Heart left ventricle (tissue), 16 donors: ENCODE measurements at regions not wholly inside any gene's neighbourhood (a gene's known extent, or its start where the extent isn't known, plus 50 kb on each side); places are given as distances from the start of the nearest gene placed in this dataset.

Experiments used
- ATAC-seq, 4 donors: fragments of 200-7000 bp; cut with Tn5 transposase; one replicate each; pipeline ENCODE4 v1.9.1; 2020 to 2022; ENCODE audit warnings: moderate library complexity in 4 of 4, mild to moderate bottlenecking in 3 of 4, moderate number of reproducible peaks in 1 of 4
- DNase-seq, 5 donors: peaks; one replicate each; pipeline ENCODE4 v3.0.0-alpha.2; 2020
- H3K27ac ChIP-seq, 12 donors: fragments of 200-600 bp; sonication (generic) in 4 of 12; one replicate each; pipeline versions ENCODE4 v1.5.0 to v1.8.0; 2016 to 2022; ENCODE audit warnings: mild to moderate bottlenecking in 2 of 12
- H3K27me3 ChIP-seq, 9 donors: fragments of 200-600 bp; sonication (generic) in 2 of 9; one replicate each; pipeline versions ENCODE4 v1.5.1 to v1.8.0; 2016 to 2022; ENCODE audit warnings: mild to moderate bottlenecking in 3 of 9
- H3K36me3 ChIP-seq, 9 donors: fragments of 200-600 bp; sonication (generic) in 2 of 9; one replicate each; pipeline versions ENCODE4 v1.5.0 to v1.8.0; 2018 to 2022; ENCODE audit warnings: mild to moderate bottlenecking in 2 of 9
- H3K4me1 ChIP-seq, 12 donors: fragments of 200-600 bp; sonication (generic) in 4 of 12; one replicate each; pipeline versions ENCODE4 v1.5.0 to v1.8.0; 2016 to 2022; ENCODE audit warnings: mild to moderate bottlenecking in 3 of 12
- H3K4me3 ChIP-seq, 12 donors: fragments of 200-600 bp; sonication (generic) in 4 of 12; one replicate each; pipeline versions ENCODE4 v1.5.0 to v1.8.0; 2017 to 2022; ENCODE audit warnings: mild to moderate bottlenecking in 9 of 12, moderate library complexity in 4 of 12
- H3K9me3 ChIP-seq, 12 donors: fragments of 200-600 bp; sonication (generic) in 4 of 12; one replicate each; pipeline versions ENCODE4 v1.5.0 to v1.8.0; 2016 to 2022; ENCODE audit warnings: mild to moderate bottlenecking in 1 of 12
- POLR2A ChIP-seq, 2 donors: fragments of 450-650 bp; IDR thresholded peaks; one replicate each; pipeline ENCODE4 v1.6.1; 2017; ENCODE audit warnings: antibody characterized with exemption in 2 of 2, mild to moderate bottlenecking in 2 of 2, moderate library complexity in 2 of 2
- WGBS, 4 donors: extraction: QIAGEN DNeasy Blood & Tissue Kit in 2 of 4; methylation state at CpG; one replicate each; pipeline versions ENCODE4 v1.1.5 to v1.1.7; 2013 to 2018; 5-methylcytosine and 5-hydroxymethylcytosine counted together
- intact Hi-C, 10 donors: fragments of 100-400 bp; cut with DNase I; formaldehyde crosslinking; loops; one replicate each; pipeline versions ENCODE4 v1.11.1 to v1.14.2; 2022
- TF ChIP-seq, protein P1 (sequence below), 12 donors: fragments of 200-600 bp; sonication (generic) in 4 of 12; IDR thresholded peaks; one replicate each; pipeline versions ENCODE4 v1.5.0 to v1.8.0; 2018 to 2022; ENCODE audit warnings: antibody characterized with exemption in 12 of 12, mild to moderate bottlenecking in 5 of 12
- donor health status: ischemic (EF 13 %, LVEDD 7.1; RV severe dilation, severe dysfunction).
- donor health status: healthy with polysubstance abuse.
- donor health status: DM: no; HTN: yes; CAD: no.
- donor health status: DM: no; HTN: no; CAD: no.
- donor health status: ischemic (EF 25% LVEDD 6.9; RV normal size, moderate dysfunction).
- donor health status: ischemic (EF 25% LVEDD 5.7; RV mildly dilated, moderate dysfunction).
- donor health status: healthy.
- donor health status: DM: yes; HTN: yes; CAD: no.
- donor health status: ischemic (EF 35%, LVEDD 5.7; RV mildly dilated, moderate dysfunction).
- donor health status: nonischemic (EF 11% LVEDD 7.7; RV severe dilation, severe dysfunction).
- donor health status: DM: yes; HTN: yes; CAD: no.
- donor health status: PGD.
- donor health status: ischemic (EF 29% LVEDD 5.4; RV normal size, mild dysfunction).
- donor health status: nonischemic (EF 23%, LVEDD 6.1; RV moderate dilation, normal function).

DNA sequence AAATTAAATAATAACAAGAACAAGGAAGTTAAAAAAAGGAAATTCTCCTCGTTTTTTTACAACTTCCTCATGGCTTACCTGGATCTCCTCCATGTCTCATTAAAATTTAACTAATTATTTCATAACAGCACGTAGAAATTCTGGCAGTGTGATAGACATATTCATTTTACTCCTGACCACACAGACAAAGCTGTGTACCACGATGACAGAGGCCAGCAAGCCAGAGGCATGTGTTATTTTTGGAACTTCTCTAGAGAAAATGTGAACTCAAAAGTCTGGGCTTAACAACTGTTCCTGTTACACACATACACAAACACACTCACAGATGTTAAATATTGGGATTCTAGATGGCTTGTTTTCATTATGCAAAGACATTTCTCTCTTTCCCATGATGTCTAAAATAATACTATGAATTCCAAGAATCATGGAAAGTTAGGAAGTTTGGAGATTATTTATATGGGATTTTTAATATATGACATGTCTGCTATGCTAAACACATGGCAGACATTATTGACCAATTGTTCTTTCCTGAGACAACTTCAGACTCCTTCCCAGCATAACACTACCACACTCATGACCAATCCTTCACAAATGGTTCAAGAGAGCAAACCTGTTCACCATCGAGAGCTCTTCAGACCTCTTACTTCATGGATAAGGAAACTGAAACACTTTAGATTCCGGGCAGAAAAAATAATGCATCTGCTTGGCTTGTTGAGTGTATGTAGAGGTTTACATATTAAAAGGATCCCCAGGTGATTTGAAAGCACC, 158.7 kb downstream of the DACT1 start:
- intact Hi-C loops: no loop called here
- Histone ChIP-seq H3K36me3 (no peaks in the 10 kb centered on the region), H3K27ac (no peak overlapping the region), H3K4me1 (peaks cover 0 to 12% (median 0%) of the 10 kb centered on the region in 12 donors), H3K27me3 (no peaks in the 10 kb centered on the region), H3K9me3 (no peaks in the 10 kb centered on the region), H3K4me3 (no peak overlapping the region)
- 36 to 44% (median 40%) methylated on average over 5 of the region's 5 CpGs for WGBS, 4 donors
- TF ChIP-seq POLR2A (IDR thresholded peaks at IDR 0.05): no peak
- TF ChIP-seq, protein P1, sequence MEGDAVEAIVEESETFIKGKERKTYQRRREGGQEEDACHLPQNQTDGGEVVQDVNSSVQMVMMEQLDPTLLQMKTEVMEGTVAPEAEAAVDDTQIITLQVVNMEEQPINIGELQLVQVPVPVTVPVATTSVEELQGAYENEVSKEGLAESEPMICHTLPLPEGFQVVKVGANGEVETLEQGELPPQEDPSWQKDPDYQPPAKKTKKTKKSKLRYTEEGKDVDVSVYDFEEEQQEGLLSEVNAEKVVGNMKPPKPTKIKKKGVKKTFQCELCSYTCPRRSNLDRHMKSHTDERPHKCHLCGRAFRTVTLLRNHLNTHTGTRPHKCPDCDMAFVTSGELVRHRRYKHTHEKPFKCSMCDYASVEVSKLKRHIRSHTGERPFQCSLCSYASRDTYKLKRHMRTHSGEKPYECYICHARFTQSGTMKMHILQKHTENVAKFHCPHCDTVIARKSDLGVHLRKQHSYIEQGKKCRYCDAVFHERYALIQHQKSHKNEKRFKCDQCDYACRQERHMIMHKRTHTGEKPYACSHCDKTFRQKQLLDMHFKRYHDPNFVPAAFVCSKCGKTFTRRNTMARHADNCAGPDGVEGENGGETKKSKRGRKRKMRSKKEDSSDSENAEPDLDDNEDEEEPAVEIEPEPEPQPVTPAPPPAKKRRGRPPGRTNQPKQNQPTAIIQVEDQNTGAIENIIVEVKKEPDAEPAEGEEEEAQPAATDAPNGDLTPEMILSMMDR (IDR thresholded peaks at IDR 0.05): no peak
- ATAC-seq: no peak
- no peak for DNase-seq

DNA sequence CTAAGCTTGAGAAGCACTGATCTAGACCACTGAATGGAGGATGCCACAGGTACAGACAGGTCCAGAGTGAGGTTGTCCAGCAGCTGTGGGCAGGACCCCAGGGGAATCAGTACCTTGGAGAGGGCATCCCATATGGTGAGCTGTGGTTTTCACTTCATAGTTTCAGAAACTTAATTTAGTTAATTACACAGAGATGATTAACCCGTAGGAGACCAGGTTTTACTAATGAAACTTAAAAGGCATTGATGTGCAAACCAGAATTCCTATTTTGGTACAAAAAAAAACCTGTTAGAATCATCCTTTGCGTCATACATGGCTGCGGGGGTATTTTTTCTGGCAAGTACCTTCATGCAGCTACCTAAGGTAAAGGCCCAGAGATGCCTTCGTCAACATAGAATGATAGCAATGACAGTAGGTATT, 159.3 kb downstream of the DACT1 start:
- WGBS, 4 donors: 76 to 85% (median 83%) methylated on average over 4 of the region's 4 CpGs
- H3K9me3 ChIP-seq: no peaks in the 10 kb centered on the region
- peaks cover 0 to 12% (median 0%) of the 10 kb centered on the region in 12 donors for H3K4me1 ChIP-seq
- H3K27ac ChIP-seq: no peak overlapping the region
- intact Hi-C loops: no loop called here
- no peak for TF ChIP-seq POLR2A (IDR thresholded peaks at IDR 0.05)
- TF ChIP-seq, protein P1 (IDR thresholded peaks at IDR 0.05): no peak
- no peak for ATAC-seq
- no peak for DNase-seq
- H3K27me3 ChIP-seq: no peaks in the 10 kb centered on the region
- H3K36me3 ChIP-seq: no peaks in the 10 kb centered on the region
- no peak overlapping the region for H3K4me3 ChIP-seq

DNA sequence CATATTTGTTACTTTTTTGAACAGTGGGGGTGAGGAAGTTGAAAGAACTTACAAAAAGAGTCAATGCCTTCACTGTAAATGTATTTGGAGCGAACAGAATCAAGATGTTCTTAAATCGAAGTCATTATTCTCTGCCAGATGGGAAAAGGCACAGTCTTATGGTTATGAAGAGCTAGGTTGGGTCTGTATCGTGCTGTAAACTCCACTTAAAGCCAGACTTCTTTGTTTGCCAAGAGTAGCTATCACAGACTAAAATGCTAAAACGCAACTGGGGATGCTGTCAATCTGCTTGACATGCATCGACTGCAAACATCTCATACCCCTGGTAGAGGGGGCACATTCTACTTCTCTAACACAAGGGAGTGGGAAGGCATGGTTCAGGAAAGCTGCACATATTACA, 160.4 kb downstream of the DACT1 start:
- ATAC-seq (no peak), DNase-seq (no peak)
- Histone ChIP-seq H3K4me1 (peaks cover 0 to 12% (median 0%) of the 10 kb centered on the region in 12 donors), H3K27me3 (no peaks in the 10 kb centered on the region), H3K27ac (no peak overlapping the region), H3K9me3 (no peaks in the 10 kb centered on the region), H3K36me3 (no peaks in the 10 kb centered on the region), H3K4me3 (no peak overlapping the region)
- TF ChIP-seq POLR2A (IDR thresholded peaks at IDR 0.05): no peak
- TF ChIP-seq, protein P1 (IDR thresholded peaks at IDR 0.05): no peak
- 80 to 84% (median 83%) methylated on average over 5 of the region's 5 CpGs for WGBS, 4 donors
- intact Hi-C loops: no loop called here

DNA sequence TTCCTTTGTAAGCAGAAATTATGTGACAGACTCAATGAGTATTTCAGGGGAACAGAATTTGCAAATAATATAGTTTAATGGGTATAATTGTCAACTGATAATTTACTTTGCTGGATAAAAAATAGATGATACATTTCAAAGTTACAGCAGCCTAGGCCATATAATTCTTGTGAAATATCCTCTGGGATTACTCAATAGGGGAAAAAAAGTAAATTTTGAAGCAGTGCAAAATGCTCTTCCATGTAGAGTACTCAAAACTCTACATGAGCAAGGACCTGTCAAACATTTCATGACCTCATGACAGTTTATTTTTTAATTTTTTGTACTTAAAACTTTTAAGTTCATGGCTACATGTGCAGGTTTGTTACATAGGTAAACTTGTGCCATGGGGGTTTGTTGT, 163.3 kb downstream of the DACT1 start:
- TF ChIP-seq, protein P1 (IDR thresholded peaks at IDR 0.05): no peak
- no peak for TF ChIP-seq POLR2A (IDR thresholded peaks at IDR 0.05)
- Histone ChIP-seq H3K4me1 (peaks cover 0 to 11% (median 0%) of the 10 kb centered on the region in 12 donors), H3K27me3 (no peaks in the 10 kb centered on the region), H3K4me3 (no peak overlapping the region), H3K36me3 (no peaks in the 10 kb centered on the region), H3K27ac (no peak overlapping the region), H3K9me3 (no peaks in the 10 kb centered on the region)
- intact Hi-C loops: no loop called here
- ATAC-seq: no peak
- DNase-seq: no peak
